PFSK-1 (cell line): ENCODE measurements at regions not wholly inside any gene's neighbourhood (a gene's known extent, or its start where the extent isn't known, plus 50 kb on each side); places are given as distances from the start of the nearest gene placed in this dataset.

Experiments used
- FOXP2 ChIP-seq: optimal IDR thresholded peaks from 2 replicates; pipeline ENCODE3; 2011; ENCODE audit warnings: borderline replicate concordance, control low read depth, inconsistent platforms; ENCODE audit not compliant: insufficient read depth; ENCODE audit errors: extremely low read length, extremely low read depth
- POLR2AphosphoS5 ChIP-seq: IDR thresholded peaks from 2 replicates; pipeline ENCODE4 v1.6.1; 2012; ENCODE audit warnings: low read depth, mild to moderate bottlenecking, control low read depth, low read length, moderate library complexity
- SIN3A ChIP-seq: IDR thresholded peaks from 2 replicates; pipeline ENCODE4 v1.6.1; 2012; ENCODE audit warnings: mild to moderate bottlenecking, low read length, moderate library complexity, borderline replicate concordance; ENCODE audit not compliant: insufficient read depth
- TAF1 ChIP-seq: IDR thresholded peaks from 2 replicates; pipeline ENCODE4 v1.6.1; 2012; ENCODE audit warnings: low read length, control low read depth, borderline replicate concordance; ENCODE audit not compliant: insufficient read depth
- TF ChIP-seq, protein P1 (sequence below), 2 experiments: IDR thresholded peaks; 2 replicates each; pipeline versions ENCODE4 v1.6.1 to v1.8.0; 2011 to 2012; ENCODE audit warnings: low read depth in 2 of 2, low read length in 2 of 2, control low read depth in 1 of 2, inconsistent platforms in 1 of 2, mild to moderate bottlenecking in 1 of 2, moderate library complexity in 1 of 2; ENCODE audit not compliant: insufficient read depth in 1 of 2

DNA sequence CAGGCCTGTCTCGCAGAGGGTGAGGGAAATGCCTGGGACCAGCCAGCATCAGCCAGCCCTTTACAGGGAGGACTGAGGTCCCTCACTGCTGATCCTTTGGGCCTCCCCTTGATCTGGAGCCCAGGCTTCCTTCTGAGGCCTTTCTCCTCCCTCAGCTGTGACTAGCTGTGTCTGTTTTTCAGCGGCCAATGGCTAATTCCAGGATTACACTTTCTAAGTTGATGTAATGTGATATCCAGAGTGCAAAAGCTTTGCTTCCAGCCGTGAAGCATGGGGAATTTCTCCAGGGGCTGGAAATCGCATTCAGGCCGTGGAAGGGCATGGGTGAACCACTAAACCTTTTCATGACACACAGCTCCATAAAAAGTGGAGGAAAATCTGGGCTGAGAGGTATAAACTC is 157.6 kb downstream of the SHQ1 start:
- TF ChIP-seq TAF1 = no peak
- no peak for TF ChIP-seq SIN3A
- no peak for TF ChIP-seq POLR2AphosphoS5
- TF ChIP-seq FOXP2 = no peak
- TF ChIP-seq, protein P1, sequence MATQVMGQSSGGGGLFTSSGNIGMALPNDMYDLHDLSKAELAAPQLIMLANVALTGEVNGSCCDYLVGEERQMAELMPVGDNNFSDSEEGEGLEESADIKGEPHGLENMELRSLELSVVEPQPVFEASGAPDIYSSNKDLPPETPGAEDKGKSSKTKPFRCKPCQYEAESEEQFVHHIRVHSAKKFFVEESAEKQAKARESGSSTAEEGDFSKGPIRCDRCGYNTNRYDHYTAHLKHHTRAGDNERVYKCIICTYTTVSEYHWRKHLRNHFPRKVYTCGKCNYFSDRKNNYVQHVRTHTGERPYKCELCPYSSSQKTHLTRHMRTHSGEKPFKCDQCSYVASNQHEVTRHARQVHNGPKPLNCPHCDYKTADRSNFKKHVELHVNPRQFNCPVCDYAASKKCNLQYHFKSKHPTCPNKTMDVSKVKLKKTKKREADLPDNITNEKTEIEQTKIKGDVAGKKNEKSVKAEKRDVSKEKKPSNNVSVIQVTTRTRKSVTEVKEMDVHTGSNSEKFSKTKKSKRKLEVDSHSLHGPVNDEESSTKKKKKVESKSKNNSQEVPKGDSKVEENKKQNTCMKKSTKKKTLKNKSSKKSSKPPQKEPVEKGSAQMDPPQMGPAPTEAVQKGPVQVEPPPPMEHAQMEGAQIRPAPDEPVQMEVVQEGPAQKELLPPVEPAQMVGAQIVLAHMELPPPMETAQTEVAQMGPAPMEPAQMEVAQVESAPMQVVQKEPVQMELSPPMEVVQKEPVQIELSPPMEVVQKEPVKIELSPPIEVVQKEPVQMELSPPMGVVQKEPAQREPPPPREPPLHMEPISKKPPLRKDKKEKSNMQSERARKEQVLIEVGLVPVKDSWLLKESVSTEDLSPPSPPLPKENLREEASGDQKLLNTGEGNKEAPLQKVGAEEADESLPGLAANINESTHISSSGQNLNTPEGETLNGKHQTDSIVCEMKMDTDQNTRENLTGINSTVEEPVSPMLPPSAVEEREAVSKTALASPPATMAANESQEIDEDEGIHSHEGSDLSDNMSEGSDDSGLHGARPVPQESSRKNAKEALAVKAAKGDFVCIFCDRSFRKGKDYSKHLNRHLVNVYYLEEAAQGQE (IDR thresholded peaks at IDR 0.05; ENCODE audit: insufficient read depth in 1 of 2, low read depth in 2 of 2, low read length in 2 of 2) = no peak

DNA sequence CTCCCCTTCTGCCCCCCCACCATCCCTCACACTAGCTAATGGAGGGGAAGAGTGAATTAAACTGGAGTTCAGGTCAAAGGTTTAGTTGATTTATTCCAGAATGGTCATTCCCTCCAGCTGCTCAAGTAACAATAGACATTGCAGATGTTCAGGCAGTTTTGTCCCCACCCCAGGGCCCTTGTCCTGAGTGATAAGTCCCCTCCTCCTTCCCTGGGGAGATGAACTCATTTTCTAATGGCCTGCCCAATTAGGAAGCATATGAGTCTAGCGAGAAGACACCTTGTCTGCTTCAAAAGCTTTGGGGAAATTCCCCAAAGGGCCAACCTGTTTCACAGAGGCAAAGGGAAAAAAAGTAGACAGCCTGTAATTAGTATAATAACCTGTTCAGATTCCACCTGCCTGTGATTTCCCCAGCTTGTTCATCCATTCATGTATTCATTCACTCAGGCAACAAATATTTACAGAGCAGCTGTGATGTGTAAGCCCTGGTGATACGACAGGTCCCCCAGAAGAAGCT is 165.3 kb downstream of the SHQ1 start:
- TF ChIP-seq SIN3A (no peak), FOXP2 (no peak), TAF1 (no peak)
- TF ChIP-seq, protein P1 (IDR thresholded peaks at IDR 0.05; ENCODE audit: insufficient read depth in 1 of 2, low read depth in 2 of 2, low read length in 2 of 2) = no peak

DNA sequence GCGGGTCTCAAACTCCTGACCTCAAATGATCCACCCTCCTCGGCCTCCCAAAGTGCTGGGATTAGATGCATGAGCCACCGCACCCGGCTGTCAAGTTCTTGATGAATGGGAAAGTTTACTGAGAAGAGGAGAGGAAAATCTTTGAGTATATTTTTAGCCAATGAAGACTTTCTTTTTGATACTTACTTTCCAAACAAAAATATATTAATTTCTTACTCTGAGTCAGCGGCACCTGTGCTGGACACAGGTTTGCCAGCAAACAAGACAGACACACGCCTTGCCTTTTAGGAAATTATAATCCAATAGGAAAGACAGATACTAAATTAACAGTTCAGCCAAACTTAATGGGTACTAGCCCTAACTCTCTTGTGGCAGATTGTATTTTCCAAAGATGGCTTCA is 166.6 kb downstream of the SHQ1 start:
- TF ChIP-seq SIN3A = no peak
- TF ChIP-seq POLR2AphosphoS5 = no peak
- no peak for TF ChIP-seq TAF1
- TF ChIP-seq, protein P1 (IDR thresholded peaks at IDR 0.05; ENCODE audit: insufficient read depth in 1 of 2, low read depth in 2 of 2, low read length in 2 of 2) = no peak

DNA sequence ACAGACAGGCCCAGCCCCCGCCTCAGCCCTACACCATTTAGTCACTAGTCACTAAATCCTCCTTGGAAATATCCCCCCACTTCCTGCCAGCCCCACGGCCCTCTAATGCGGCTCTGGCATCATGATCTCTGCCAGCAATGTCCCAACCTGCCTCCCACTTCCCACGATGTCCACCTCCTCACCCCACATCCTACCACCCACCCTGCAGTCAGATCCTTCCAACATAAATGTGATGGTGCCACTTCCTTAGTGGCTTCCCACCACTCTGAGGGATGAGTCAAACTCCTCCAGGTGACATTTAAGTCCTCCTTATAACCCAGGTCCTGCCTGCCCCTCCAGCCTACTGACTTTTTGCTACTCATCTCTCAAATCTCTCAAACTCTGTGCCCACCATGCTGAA is 167.5 kb downstream of the SHQ1 start:
- TF ChIP-seq TAF1 = no peak
- TF ChIP-seq, protein P1 (IDR thresholded peaks at IDR 0.05; ENCODE audit: insufficient read depth in 1 of 2, low read depth in 2 of 2, low read length in 2 of 2) = no peak
- no peak for TF ChIP-seq SIN3A
- TF ChIP-seq FOXP2 = no peak
- no peak for TF ChIP-seq POLR2AphosphoS5

DNA sequence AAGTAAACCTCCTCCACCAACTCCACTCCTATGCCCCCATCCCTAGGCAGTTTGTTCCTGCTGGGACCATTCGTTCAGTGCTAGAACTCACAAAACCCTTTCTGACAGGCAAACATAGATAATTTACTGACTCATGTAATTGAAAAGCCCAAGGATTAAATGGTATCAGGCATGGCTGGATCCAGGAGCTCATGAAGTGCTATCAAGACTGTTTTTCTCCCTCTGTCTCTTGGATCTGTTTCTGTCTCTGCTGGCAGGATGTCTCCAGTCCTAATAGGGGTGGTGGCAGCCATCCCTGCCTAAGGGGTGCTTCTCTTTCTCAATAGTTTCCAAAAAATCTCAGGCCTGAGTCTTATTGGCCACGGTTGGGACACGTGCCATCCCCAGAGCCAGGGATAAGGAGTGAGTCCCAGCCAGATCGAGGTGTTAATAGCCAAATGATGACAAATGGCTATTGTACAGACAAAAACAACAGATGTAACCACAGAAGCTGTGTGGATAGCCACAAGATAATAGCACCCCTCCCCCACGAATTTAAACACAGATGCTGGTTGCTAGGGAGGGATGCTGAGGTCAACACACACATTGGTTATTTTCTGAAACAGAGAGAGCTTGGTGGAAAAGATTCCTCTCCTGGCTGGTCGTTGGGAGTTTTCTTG is 168.6 kb downstream of the SHQ1 start:
- no peak for TF ChIP-seq FOXP2
